Coronary artery (tissue), 2 donors: ENCODE measurements at regions not wholly inside any gene's neighbourhood (a gene's known extent, or its start where the extent isn't known, plus 50 kb on each side); places are given as distances from the start of the nearest gene placed in this dataset.
A peak's percentile ranks its signal among the peaks of the same experiment; 100 is the strongest.
"Not testable (repeated sequence)": the region's sequence is repeated elsewhere in the genome, so short reads cannot be mapped to it uniquely, and the experiment has no call there.

ENCODE experiments used
- DNase-seq: peaks from one replicate; pipeline ENCODE4 v3.0.0-alpha.2; 2017; ENCODE audit warnings: low spot score
- H3K27ac ChIP-seq, 2 donors: fragments of 200-600 bp; sonication (generic); one replicate each; pipeline ENCODE4 v1.5.1; 2016 to 2019
- H3K4me3 ChIP-seq: fragments of 200-600 bp; sonication (generic); 2 replicates; pipeline ENCODE4 v1.5.1; 2016; ENCODE audit warnings: mild to moderate bottlenecking, moderate library complexity
- CTCF ChIP-seq: fragments of 200-600 bp; sonication (generic); IDR thresholded peaks from one replicate; pipeline ENCODE4 v1.5.1; 2019; ENCODE audit warnings: antibody characterized with exemption

GRCh38 chr19:30935146-30935545 lies 414.1 kb downstream of the TSHZ3 start:
- H3K4me3 ChIP-seq: no peak overlapping the region
- TF ChIP-seq CTCF: no peak
- H3K27ac ChIP-seq: no peak overlapping the region
- peak; percentile 24 for DNase-seq

- H3K4me3 ChIP-seq, H3K27ac ChIP-seq, DNase-seq: not testable (repeated sequence)
Measured at GRCh38 chr19:30933454-30933853, 415.8 kb downstream of the TSHZ3 start.

- peak; percentile 46 for DNase-seq
- H3K4me3 ChIP-seq: no peak overlapping the region
- H3K27ac ChIP-seq: no peak overlapping the region
- no peak for TF ChIP-seq CTCF
Measured at GRCh38 chr19:30932854-30933253, 416.4 kb downstream of the TSHZ3 start.

GRCh38 chr19:30930941-30931706 lies 418.1 kb downstream of the TSHZ3 start:
- TF ChIP-seq CTCF: no peak
- Histone ChIP-seq H3K27ac (no peak overlapping the region), H3K4me3 (no peak overlapping the region)
- DNase-seq: no peak

- DNase-seq: no peak
- no peak for TF ChIP-seq CTCF
- Histone ChIP-seq H3K27ac (no peak overlapping the region), H3K4me3 (no peak overlapping the region)
Measured at GRCh38 chr19:30927705-30928104, 421.5 kb downstream of the TSHZ3 start.

GRCh38 chr19:30924670-30925069 lies 424.6 kb downstream of the TSHZ3 start:
- DNase-seq: no peak
- Histone ChIP-seq H3K27ac (no peak overlapping the region), H3K4me3 (no peak overlapping the region)
- TF ChIP-seq CTCF: no peak

- no peak overlapping the region for H3K27ac ChIP-seq
- no peak for TF ChIP-seq CTCF
Measured at GRCh38 chr19:30924069-30924636, 425.1 kb downstream of the TSHZ3 start.

More at GRCh38 chr19:30924069-30924636, 425.1 kb downstream of the TSHZ3 start:
- H3K4me3 ChIP-seq: no peak overlapping the region
- no peak for DNase-seq
